ENCODE measurements at regions not wholly inside any gene's neighbourhood (a gene's known extent, or its start where the extent isn't known, plus 50 kb on each side); places are given as distances from the start of the nearest gene placed in this dataset.

GRCh38 chr5:112549127-112549526 is 130.1 kb upstream of the EPB41L4A start:
- TF ChIP-seq EZH2 (IDR thresholded peaks at IDR 0.05; ENCODE audit: borderline replicate concordance): no peak
- TF ChIP-seq EZH2phosphoT487 (IDR thresholded peaks at IDR 0.05; ENCODE audit: low read depth, severe bottlenecking, unreplicated experiment): no peak
